ENCODE measurements at regions not wholly inside any gene's neighbourhood (a gene's known extent, or its start where the extent isn't known, plus 50 kb on each side); places are given as distances from the start of the nearest gene placed in this dataset.

DNA sequence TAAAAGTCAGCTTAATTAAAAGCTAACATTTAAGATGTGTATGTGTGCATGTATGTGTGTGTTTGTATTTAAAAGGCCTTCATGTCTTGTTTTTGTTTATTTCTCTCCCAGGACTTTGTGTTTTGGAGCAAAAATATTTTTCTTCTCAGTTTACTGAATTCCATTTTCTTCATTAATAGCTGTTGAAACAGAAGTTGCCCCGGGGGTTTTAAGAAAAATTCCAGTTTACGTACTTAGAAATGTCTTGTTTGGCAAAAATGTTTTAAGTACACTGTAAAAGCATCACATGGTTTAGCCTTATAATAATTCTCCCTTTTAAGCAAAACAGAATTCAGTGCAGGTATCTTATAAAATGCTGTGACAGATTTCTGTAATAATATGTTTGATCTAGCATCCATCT, 1233.0 kb upstream of the NRXN1 start:
- no peak overlapping the region for H3K4me3 Mint-ChIP-seq
- no peak overlapping the region for H2AFZ ChIP-seq
- ATAC-seq = no peak

More for the DNA sequence above, 1233.0 kb upstream of the NRXN1 start:
- no peaks in the 10 kb centered on the region for H3F3A ChIP-seq (replicated peaks; ENCODE audit: low read depth)
- H3K4me1 Mint-ChIP-seq = peaks cover 9% of the 10 kb centered on the region
- H3K9me2 ChIP-seq (ENCODE audit: insufficient read depth) = peaks cover 6% of the 10 kb centered on the region; the same call in 1 of the 2 replicates
- no peak overlapping the region for H3K27ac ChIP-seq (ENCODE audit: low read depth)
- H3K4me1 ChIP-seq (ENCODE audit: insufficient read depth) = peaks cover 17% of the 10 kb centered on the region; the same call in 1 of the 2 replicates
- no peak overlapping the region for H3K27ac Mint-ChIP-seq
- H3K36me3 Mint-ChIP-seq (ENCODE audit: low read depth) = 0 out of 3 replicates have a peak, but pooled peaks cover under 1% of the 10 kb centered on the region
- DNase-seq (ENCODE audit: low spot score) = no peak
- H3K36me3 ChIP-seq (ENCODE audit: insufficient read depth) = no peaks in the 10 kb centered on the region
- TF ChIP-seq, protein P1, sequence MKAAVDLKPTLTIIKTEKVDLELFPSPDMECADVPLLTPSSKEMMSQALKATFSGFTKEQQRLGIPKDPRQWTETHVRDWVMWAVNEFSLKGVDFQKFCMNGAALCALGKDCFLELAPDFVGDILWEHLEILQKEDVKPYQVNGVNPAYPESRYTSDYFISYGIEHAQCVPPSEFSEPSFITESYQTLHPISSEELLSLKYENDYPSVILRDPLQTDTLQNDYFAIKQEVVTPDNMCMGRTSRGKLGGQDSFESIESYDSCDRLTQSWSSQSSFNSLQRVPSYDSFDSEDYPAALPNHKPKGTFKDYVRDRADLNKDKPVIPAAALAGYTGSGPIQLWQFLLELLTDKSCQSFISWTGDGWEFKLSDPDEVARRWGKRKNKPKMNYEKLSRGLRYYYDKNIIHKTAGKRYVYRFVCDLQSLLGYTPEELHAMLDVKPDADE (IDR thresholded peaks at IDR 0.05) = no peak
- TF ChIP-seq, protein P2, sequence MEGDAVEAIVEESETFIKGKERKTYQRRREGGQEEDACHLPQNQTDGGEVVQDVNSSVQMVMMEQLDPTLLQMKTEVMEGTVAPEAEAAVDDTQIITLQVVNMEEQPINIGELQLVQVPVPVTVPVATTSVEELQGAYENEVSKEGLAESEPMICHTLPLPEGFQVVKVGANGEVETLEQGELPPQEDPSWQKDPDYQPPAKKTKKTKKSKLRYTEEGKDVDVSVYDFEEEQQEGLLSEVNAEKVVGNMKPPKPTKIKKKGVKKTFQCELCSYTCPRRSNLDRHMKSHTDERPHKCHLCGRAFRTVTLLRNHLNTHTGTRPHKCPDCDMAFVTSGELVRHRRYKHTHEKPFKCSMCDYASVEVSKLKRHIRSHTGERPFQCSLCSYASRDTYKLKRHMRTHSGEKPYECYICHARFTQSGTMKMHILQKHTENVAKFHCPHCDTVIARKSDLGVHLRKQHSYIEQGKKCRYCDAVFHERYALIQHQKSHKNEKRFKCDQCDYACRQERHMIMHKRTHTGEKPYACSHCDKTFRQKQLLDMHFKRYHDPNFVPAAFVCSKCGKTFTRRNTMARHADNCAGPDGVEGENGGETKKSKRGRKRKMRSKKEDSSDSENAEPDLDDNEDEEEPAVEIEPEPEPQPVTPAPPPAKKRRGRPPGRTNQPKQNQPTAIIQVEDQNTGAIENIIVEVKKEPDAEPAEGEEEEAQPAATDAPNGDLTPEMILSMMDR (conservative IDR thresholded peaks at IDR 0.05; ENCODE audit: low read depth in 2 of 2) = no peak; a peak in 1 of 4 replicates
- TF ChIP-seq CREB1 (CRISPR knock-in tag; IDR thresholded peaks at IDR 0.05; ENCODE audit: low read depth) (no peak), POLR2AphosphoS5 (IDR thresholded peaks at IDR 0.05; ENCODE audit: low read depth) (no peak), EZH2 (IDR thresholded peaks at IDR 0.05; ENCODE audit: low read depth, unreplicated experiment) (no peak), NANOG (IDR thresholded peaks at IDR 0.05; ENCODE audit: borderline replicate concordance) (no peak), EZH2phosphoT487 (IDR thresholded peaks at IDR 0.05; ENCODE audit: unreplicated experiment) (no peak), STAT1 (IDR thresholded peaks at IDR 0.05; ENCODE audit: unreplicated experiment) (no peak), ZNF114 (CRISPR knock-in tag; IDR thresholded peaks at IDR 0.05) (no peak), JUNB (IDR thresholded peaks at IDR 0.05; ENCODE audit: unreplicated experiment) (no peak), ZNF331 (CRISPR knock-in tag; IDR thresholded peaks at IDR 0.05; ENCODE audit: low read depth) (no peak)
- TF ChIP-seq, protein P3, sequence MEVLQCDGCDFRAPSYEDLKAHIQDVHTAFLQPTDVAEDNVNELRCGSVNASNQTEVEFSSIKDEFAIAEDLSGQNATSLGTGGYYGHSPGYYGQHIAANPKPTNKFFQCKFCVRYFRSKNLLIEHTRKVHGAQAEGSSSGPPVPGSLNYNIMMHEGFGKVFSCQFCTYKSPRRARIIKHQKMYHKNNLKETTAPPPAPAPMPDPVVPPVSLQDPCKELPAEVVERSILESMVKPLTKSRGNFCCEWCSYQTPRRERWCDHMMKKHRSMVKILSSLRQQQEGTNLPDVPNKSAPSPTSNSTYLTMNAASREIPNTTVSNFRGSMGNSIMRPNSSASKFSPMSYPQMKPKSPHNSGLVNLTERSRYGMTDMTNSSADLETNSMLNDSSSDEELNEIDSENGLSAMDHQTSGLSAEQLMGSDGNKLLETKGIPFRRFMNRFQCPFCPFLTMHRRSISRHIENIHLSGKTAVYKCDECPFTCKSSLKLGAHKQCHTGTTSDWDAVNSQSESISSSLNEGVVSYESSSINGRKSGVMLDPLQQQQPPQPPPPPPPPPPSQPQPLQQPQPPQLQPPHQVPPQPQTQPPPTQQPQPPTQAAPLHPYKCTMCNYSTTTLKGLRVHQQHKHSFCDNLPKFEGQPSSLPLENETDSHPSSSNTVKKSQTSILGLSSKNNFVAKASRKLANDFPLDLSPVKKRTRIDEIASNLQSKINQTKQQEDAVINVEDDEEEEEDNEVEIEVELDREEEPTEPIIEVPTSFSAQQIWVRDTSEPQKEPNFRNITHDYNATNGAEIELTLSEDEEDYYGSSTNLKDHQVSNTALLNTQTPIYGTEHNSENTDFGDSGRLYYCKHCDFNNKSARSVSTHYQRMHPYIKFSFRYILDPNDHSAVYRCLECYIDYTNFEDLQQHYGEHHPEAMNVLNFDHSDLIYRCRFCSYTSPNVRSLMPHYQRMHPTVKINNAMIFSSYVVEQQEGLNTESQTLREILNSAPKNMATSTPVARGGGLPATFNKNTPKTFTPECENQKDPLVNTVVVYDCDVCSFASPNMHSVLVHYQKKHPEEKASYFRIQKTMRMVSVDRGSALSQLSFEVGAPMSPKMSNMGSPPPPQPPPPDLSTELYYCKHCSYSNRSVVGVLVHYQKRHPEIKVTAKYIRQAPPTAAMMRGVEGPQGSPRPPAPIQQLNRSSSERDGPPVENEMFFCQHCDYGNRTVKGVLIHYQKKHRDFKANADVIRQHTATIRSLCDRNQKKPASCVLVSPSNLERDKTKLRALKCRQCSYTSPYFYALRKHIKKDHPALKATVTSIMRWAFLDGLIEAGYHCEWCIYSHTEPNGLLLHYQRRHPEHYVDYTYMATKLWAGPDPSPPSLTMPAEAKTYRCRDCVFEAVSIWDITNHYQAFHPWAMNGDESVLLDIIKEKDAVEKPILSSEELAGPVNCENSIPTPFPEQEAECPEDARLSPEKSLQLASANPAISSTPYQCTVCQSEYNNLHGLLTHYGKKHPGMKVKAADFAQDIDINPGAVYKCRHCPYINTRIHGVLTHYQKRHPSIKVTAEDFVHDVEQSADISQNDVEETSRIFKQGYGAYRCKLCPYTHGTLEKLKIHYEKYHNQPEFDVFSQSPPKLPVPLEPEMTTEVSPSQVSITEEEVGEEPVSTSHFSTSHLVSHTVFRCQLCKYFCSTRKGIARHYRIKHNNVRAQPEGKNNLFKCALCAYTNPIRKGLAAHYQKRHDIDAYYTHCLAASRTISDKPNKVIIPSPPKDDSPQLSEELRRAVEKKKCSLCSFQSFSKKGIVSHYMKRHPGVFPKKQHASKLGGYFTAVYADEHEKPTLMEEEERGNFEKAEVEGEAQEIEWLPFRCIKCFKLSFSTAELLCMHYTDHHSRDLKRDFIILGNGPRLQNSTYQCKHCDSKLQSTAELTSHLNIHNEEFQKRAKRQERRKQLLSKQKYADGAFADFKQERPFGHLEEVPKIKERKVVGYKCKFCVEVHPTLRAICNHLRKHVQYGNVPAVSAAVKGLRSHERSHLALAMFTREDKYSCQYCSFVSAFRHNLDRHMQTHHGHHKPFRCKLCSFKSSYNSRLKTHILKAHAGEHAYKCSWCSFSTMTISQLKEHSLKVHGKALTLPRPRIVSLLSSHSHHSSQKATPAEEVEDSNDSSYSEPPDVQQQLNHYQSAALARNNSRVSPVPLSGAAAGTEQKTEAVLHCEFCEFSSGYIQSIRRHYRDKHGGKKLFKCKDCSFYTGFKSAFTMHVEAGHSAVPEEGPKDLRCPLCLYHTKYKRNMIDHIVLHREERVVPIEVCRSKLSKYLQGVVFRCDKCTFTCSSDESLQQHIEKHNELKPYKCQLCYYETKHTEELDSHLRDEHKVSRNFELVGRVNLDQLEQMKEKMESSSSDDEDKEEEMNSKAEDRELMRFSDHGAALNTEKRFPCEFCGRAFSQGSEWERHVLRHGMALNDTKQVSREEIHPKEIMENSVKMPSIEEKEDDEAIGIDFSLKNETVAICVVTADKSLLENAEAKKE (CRISPR knock-in tag; IDR thresholded peaks at IDR 0.05) = no peak
- TF ChIP-seq, protein P4, sequence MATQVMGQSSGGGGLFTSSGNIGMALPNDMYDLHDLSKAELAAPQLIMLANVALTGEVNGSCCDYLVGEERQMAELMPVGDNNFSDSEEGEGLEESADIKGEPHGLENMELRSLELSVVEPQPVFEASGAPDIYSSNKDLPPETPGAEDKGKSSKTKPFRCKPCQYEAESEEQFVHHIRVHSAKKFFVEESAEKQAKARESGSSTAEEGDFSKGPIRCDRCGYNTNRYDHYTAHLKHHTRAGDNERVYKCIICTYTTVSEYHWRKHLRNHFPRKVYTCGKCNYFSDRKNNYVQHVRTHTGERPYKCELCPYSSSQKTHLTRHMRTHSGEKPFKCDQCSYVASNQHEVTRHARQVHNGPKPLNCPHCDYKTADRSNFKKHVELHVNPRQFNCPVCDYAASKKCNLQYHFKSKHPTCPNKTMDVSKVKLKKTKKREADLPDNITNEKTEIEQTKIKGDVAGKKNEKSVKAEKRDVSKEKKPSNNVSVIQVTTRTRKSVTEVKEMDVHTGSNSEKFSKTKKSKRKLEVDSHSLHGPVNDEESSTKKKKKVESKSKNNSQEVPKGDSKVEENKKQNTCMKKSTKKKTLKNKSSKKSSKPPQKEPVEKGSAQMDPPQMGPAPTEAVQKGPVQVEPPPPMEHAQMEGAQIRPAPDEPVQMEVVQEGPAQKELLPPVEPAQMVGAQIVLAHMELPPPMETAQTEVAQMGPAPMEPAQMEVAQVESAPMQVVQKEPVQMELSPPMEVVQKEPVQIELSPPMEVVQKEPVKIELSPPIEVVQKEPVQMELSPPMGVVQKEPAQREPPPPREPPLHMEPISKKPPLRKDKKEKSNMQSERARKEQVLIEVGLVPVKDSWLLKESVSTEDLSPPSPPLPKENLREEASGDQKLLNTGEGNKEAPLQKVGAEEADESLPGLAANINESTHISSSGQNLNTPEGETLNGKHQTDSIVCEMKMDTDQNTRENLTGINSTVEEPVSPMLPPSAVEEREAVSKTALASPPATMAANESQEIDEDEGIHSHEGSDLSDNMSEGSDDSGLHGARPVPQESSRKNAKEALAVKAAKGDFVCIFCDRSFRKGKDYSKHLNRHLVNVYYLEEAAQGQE (IDR thresholded peaks at IDR 0.05; ENCODE audit: unreplicated experiment) = no peak
- no peaks in the 10 kb centered on the region for H3K79me2 ChIP-seq (replicated peaks; ENCODE audit: insufficient read depth)
- no peaks in the 10 kb centered on the region for H4K20me1 ChIP-seq (replicated peaks; ENCODE audit: insufficient read depth)
- no peaks in the 10 kb centered on the region for H3K27me3 Mint-ChIP-seq (ENCODE audit: insufficient read depth, low read depth, poor library complexity)
- no peaks in the 10 kb centered on the region for H3K27me3 ChIP-seq (ENCODE audit: insufficient read depth)
- H3K4me2 ChIP-seq = no peak overlapping the region
- no peak overlapping the region for H3K4me3 ChIP-seq
- H3K9me3 Mint-ChIP-seq = no peaks in the 10 kb centered on the region

Data from GM23338 (cell line).